HepG2 (cell line): ENCODE measurements at regions not wholly inside any gene's neighbourhood (a gene's known extent, or its start where the extent isn't known, plus 50 kb on each side); places are given as distances from the start of the nearest gene placed in this dataset.

Experiments used
- ATAC-seq: fragments of 200-7000 bp; cut with Tn5 transposase; 3 replicates; pipeline ENCODE4 v1.9.1; 2020; ENCODE audit warnings: mild to moderate bottlenecking, moderate library complexity
- BruUV-seq: library from RNA; stranded (reverse); fragments of 400-500 nt; replicated peaks from 2 replicates; lab custom pipeline; 2021; lab: Mats Ljungman, UMichigan
- CTCF ChIA-PET: fragments of 300-600 bp; formaldehyde crosslinking; extraction: SDS; loops from one replicate; lab custom pipeline; 2021; ENCODE audit warnings: low total read pairs, inconsistent platforms, low intra/inter-chr PET ratio; lab: Yijun Ruan, JAX
- POLR2A ChIA-PET: fragments of 350-600 bp; sonication (Branson Sonifier 250); formaldehyde crosslinking; loops from one replicate; lab custom pipeline; 2020; ENCODE audit warnings: antibody characterized with exemption, inconsistent platforms; lab: Yijun Ruan, JAX
- DNase-seq: peaks from one replicate; pipeline ENCODE4 v3.0.0-alpha.2; 2015; ENCODE audit warnings: low spot score
- FAIRE-seq: peaks from 3 replicates; lab custom pipeline; 2011; peaks lifted over from hg19 to GRCh38; lab: Jason Lieb, UNC
- H2AFZ ChIP-seq: one replicate; pipeline ENCODE4 v1.6.1; 2011; ENCODE audit warnings: low read length, inconsistent platforms
- H3K27ac ChIP-seq: fragments of 300-600 bp; 3 replicates; pipeline ENCODE4 v1.8.0; 2011; ENCODE audit warnings: mixed run types, mild to moderate bottlenecking, mixed read lengths, low read length, inconsistent platforms; ENCODE audit not compliant: insufficient read depth; ENCODE audit errors: extremely low read length
- H3K27me3 ChIP-seq, 2 experiments: fragments of 200-600 bp in 1 of 2; 2 replicates in 1 of 2; 3 replicates in 1 of 2; pipeline versions ENCODE4 v1.6.0 to v1.8.0; 2011; ENCODE audit warnings: low read length in 2 of 2, mild to moderate bottlenecking in 2 of 2, moderate library complexity in 2 of 2, inconsistent platforms in 1 of 2; ENCODE audit not compliant: insufficient read depth in 2 of 2, control insufficient read depth in 1 of 2
- H3K36me3 ChIP-seq, 2 experiments: fragments of 200-600 bp in 1 of 2; replicated peaks in 1 of 2; 2 replicates in 1 of 2; 3 replicates in 1 of 2; pipeline versions ENCODE4 v1.5.1 to v1.8.0; 2011; ENCODE audit warnings: low read length in 2 of 2, inconsistent platforms in 1 of 2; ENCODE audit not compliant: insufficient read depth in 2 of 2, control insufficient read depth in 1 of 2
- H3K4me1 ChIP-seq: 2 replicates; pipeline ENCODE4 v1.5.1; 2012; ENCODE audit warnings: low read length, inconsistent platforms; ENCODE audit not compliant: insufficient read depth
- H3K4me2 ChIP-seq: 2 replicates; pipeline ENCODE4 v1.6.0; 2011; ENCODE audit warnings: low read depth, low read length, inconsistent platforms
- H3K4me3 ChIP-seq, 3 experiments: fragments of 200-600 bp in 1 of 3; sonication (generic), shearing (Covaris generic) in 1 of 3; replicated peaks in 1 of 3; 2 replicates each; pipeline ENCODE4 v1.5.1; 2011 to 2016; ENCODE audit warnings: low read length in 3 of 3, inconsistent platforms in 2 of 3, low read depth in 2 of 3, mild to moderate bottlenecking in 2 of 3, control low read depth in 1 of 3, mixed read lengths in 1 of 3; ENCODE audit not compliant: insufficient read depth in 1 of 3
- H3K79me2 ChIP-seq: one replicate; pipeline ENCODE4 v1.6.1; 2011; ENCODE audit warnings: low read length, inconsistent platforms; ENCODE audit not compliant: insufficient read depth
- H3K9ac ChIP-seq: 2 replicates; pipeline ENCODE4 v1.6.0; 2011; ENCODE audit warnings: mild to moderate bottlenecking, low read depth, low read length, inconsistent platforms; ENCODE audit not compliant: insufficient read depth
- H3K9me3 ChIP-seq: 2 replicates; pipeline ENCODE4 v1.5.1; 2012; ENCODE audit warnings: mild to moderate bottlenecking, low read length
- H4K20me1 ChIP-seq: 2 replicates; pipeline ENCODE4 v1.6.0; 2011; ENCODE audit warnings: inconsistent platforms, mild to moderate bottlenecking, low read length, moderate library complexity; ENCODE audit not compliant: insufficient read depth
- ATAD3A ChIP-seq: sonication (generic); formaldehyde crosslinking; IDR thresholded peaks from 2 replicates; pipeline ENCODE4 v1.4.0; 2020; ENCODE audit warnings: missing genetic modification reagents
- CENPBD1 ChIP-seq: sonication (generic); formaldehyde crosslinking; IDR thresholded peaks from 2 replicates; pipeline ENCODE4 v1.8.0; 2022; ENCODE audit warnings: missing genetic modification reagents, low read depth, mild to moderate bottlenecking, borderline replicate concordance
- ETV6 ChIP-seq: sonication (generic); formaldehyde crosslinking; conservative IDR thresholded peaks from 2 replicates; pipeline ENCODE4 v1.4.0; 2020; ENCODE audit warnings: missing genetic modification reagents
- FOXA1 ChIP-seq, 2 experiments: fragments of 450-650 bp in 1 of 2; sonication (generic) in 1 of 2; formaldehyde crosslinking in 1 of 2; IDR thresholded peaks; 2 replicates each; pipeline versions ENCODE4 v1.4.0 to v1.6.1; 2016 to 2020; ENCODE audit warnings: missing genetic modification reagents in 1 of 2
- MAZ ChIP-seq, 2 experiments: sonication (generic) in 1 of 2; formaldehyde crosslinking in 1 of 2; IDR thresholded peaks; 2 replicates each; pipeline versions ENCODE4 v1.5.0 to v1.6.1; 2012 to 2020; ENCODE audit warnings: low read depth in 2 of 2, mild to moderate bottlenecking in 2 of 2, borderline replicate concordance in 1 of 2, improper control_type of control experiment in 1 of 2, low read length in 1 of 2, missing genetic modification reagents in 1 of 2, moderate library complexity in 1 of 2
- RFXANK ChIP-seq: IDR thresholded peaks from 2 replicates; pipeline ENCODE4 v1.6.1; 2016
- SPEN ChIP-seq: sonication (generic); formaldehyde crosslinking; IDR thresholded peaks from 2 replicates; pipeline ENCODE4 v1.5.1; 2020; ENCODE audit warnings: low read depth, mild to moderate bottlenecking, missing genetic modification reagents
- TEAD2 ChIP-seq: sonication (generic); formaldehyde crosslinking; IDR thresholded peaks from 2 replicates; pipeline ENCODE4 v1.9.0; 2021; ENCODE audit warnings: missing genetic modification reagents
- ZNF569 ChIP-seq: sonication (generic); formaldehyde crosslinking; IDR thresholded peaks from 2 replicates; pipeline ENCODE4 v1.5.0; 2020; ENCODE audit warnings: mild to moderate bottlenecking, missing genetic modification reagents, moderate library complexity, borderline replicate concordance
- WGBS: methylation state at CpG from one replicate; pipeline ENCODE4 v1.1.6; 2017; ENCODE audit warnings: low lambda C conversion rate; 5-methylcytosine and 5-hydroxymethylcytosine counted together
- in situ Hi-C: cut with HindIII; loops from 2 replicates; pipeline ENCODE4 v1.10.0; 2017; ENCODE audit warnings: low pct_unique_long_range_greater_than_20kb; ENCODE audit not compliant: extremely low pct_ligation_motif_present
- intact Hi-C: fragments of 100-400 bp; cut with micrococcal nuclease; formaldehyde crosslinking; loops from one replicate; pipeline ENCODE4 v1.10.0; 2022; ENCODE audit not compliant: unreplicated experiment

- BruUV-seq = no TSS peak
- WGBS = 9% methylated on average over 11 of the region's 13 CpGs
- H4K20me1 ChIP-seq = no peaks in the 10 kb centered on the region
- H3K4me2 ChIP-seq = no peak overlapping the region
- ATAC-seq (no peak), FAIRE-seq (no peak), DNase-seq (no peak)
- in situ Hi-C loops = no loop called here
- POLR2A ChIA-PET = no interaction called here
- no peaks in the 10 kb centered on the region for H3K4me1 ChIP-seq
- no peaks in the 10 kb centered on the region for H3K79me2 ChIP-seq
- intact Hi-C loops = no loop called here
- no peak overlapping the region for H2AFZ ChIP-seq
- H3K4me3 ChIP-seq = no peak overlapping the region
- H3K36me3 ChIP-seq = no peaks in the 10 kb centered on the region
- H3K27me3 ChIP-seq = no peaks in the 10 kb centered on the region
- TF ChIP-seq FOXA1 (IDR thresholded peaks at IDR 0.05) (no peak), FOXA1 (CRISPR knock-in tag; IDR thresholded peaks at IDR 0.05) (peak; percentile 13; the same call in 1 of the 2 replicates), ATAD3A (no peak), ETV6 (no peak), ZNF569 (CRISPR knock-in tag) (no peak)
- H3K9me3 ChIP-seq = peaks cover 8% of the 10 kb centered on the region; the same call in 1 of the 2 replicates
- CTCF ChIA-PET = no interaction called here
- H3K27ac ChIP-seq = no peak overlapping the region
- H3K9ac ChIP-seq = no peak overlapping the region
Observed at GRCh38 chr9:119736491-119737454, 367.5 kb upstream of the BRINP1 start.

GRCh38 chr9:119727988-119728387, 358.8 kb upstream of the BRINP1 start:
- no peak for FAIRE-seq
- POLR2A ChIA-PET = no interaction called here
- no peak overlapping the region for H2AFZ ChIP-seq
- BruUV-seq = no TSS peak
- H3K79me2 ChIP-seq = no peaks in the 10 kb centered on the region
- WGBS = 2% methylated on average over 5 of the region's 5 CpGs
- no peak overlapping the region for H3K9ac ChIP-seq
- in situ Hi-C loops = no loop called here
- ATAC-seq = no peak
- no peaks in the 10 kb centered on the region for H4K20me1 ChIP-seq
- H3K27me3 ChIP-seq = no peaks in the 10 kb centered on the region
- no peaks in the 10 kb centered on the region for H3K36me3 ChIP-seq
- no peak overlapping the region for H3K4me3 ChIP-seq
- no peak overlapping the region for H3K4me2 ChIP-seq
- CTCF ChIA-PET = no interaction called here
- no peaks in the 10 kb centered on the region for H3K4me1 ChIP-seq
- no peak for DNase-seq
- no peaks in the 10 kb centered on the region for H3K9me3 ChIP-seq
- TF ChIP-seq SPEN (CRISPR knock-in tag) (no peak), RFXANK (no peak), MAZ (IDR thresholded peaks at IDR 0.05; ENCODE audit: borderline replicate concordance, low read depth, low read length) (no peak), MAZ (CRISPR knock-in tag; IDR thresholded peaks at IDR 0.05; ENCODE audit: low read depth) (no peak), CENPBD1 (CRISPR knock-in tag) (no peak), TEAD2 (CRISPR knock-in tag) (no peak)
- intact Hi-C loops = no loop called here
- no peak overlapping the region for H3K27ac ChIP-seq
